MM.1S (cell line): ENCODE measurements at regions not wholly inside any gene's neighbourhood (a gene's known extent, or its start where the extent isn't known, plus 50 kb on each side); places are given as distances from the start of the nearest gene placed in this dataset.

Experiments used
- DNase-seq: peaks from one replicate; pipeline ENCODE4 v3.0.0-alpha.2; 2015
- H2AFZ ChIP-seq: fragments of 300-600 bp; sonication (generic); 2 replicates; pipeline ENCODE4 v1.6.0; 2016; ENCODE audit warnings: antibody characterized with exemption, low read length
- H3F3A ChIP-seq: fragments of 300-600 bp; sonication (generic); 2 replicates; pipeline ENCODE4 v1.6.1; 2016; ENCODE audit warnings: mild to moderate bottlenecking, antibody characterized with exemption, low read length, moderate library complexity, mixed read lengths; ENCODE audit not compliant: insufficient read depth
- H3K27ac ChIP-seq: fragments of 300-600 bp; sonication (generic); 2 replicates; pipeline ENCODE4 v1.5.1; 2016; ENCODE audit warnings: mild to moderate bottlenecking, low read length
- H3K27me3 ChIP-seq: fragments of 300-600 bp; sonication (generic); replicated peaks from 2 replicates; pipeline ENCODE4 v1.6.0; 2016; ENCODE audit warnings: low read length; ENCODE audit not compliant: insufficient read depth
- H3K36me3 ChIP-seq: fragments of 300-600 bp; sonication (generic); replicated peaks from 2 replicates; pipeline ENCODE4 v1.6.1; 2016; ENCODE audit warnings: mild to moderate bottlenecking, low read length, mixed read lengths; ENCODE audit not compliant: insufficient read depth
- H3K4me1 ChIP-seq: fragments of 300-600 bp; sonication (generic); 2 replicates; pipeline ENCODE4 v1.6.1; 2016; ENCODE audit warnings: low read length, mixed read lengths
- H3K4me2 ChIP-seq: fragments of 300-600 bp; sonication (generic); 2 replicates; pipeline ENCODE4 v1.6.0; 2016; ENCODE audit warnings: low read depth, low read length
- H3K4me3 ChIP-seq: fragments of 300-600 bp; sonication (generic); 2 replicates; pipeline ENCODE4 v1.5.1; 2016; ENCODE audit warnings: low read length, mixed read lengths
- H3K79me2 ChIP-seq: fragments of 300-600 bp; sonication (generic); 2 replicates; pipeline ENCODE4 v1.6.1; 2016; ENCODE audit warnings: mixed run types, low read length, mixed read lengths
- H3K9ac ChIP-seq: fragments of 300-600 bp; sonication (generic); 2 replicates; pipeline ENCODE4 v1.6.1; 2016; ENCODE audit warnings: low read length, mixed read lengths
- H3K9me2 ChIP-seq: fragments of 300-600 bp; sonication (generic); replicated peaks from 2 replicates; pipeline ENCODE4 v1.6.1; 2016; ENCODE audit warnings: mild to moderate bottlenecking, low read length, mixed read lengths; ENCODE audit not compliant: insufficient read depth
- H3K9me3 ChIP-seq: fragments of 300-600 bp; sonication (generic); replicated peaks from 2 replicates; pipeline ENCODE4 v1.6.1; 2016; ENCODE audit warnings: mild to moderate bottlenecking, low read length, mixed read lengths; ENCODE audit not compliant: insufficient read depth
- H4K20me1 ChIP-seq: fragments of 300-600 bp; sonication (generic); 2 replicates; pipeline ENCODE4 v1.6.1; 2016; ENCODE audit warnings: mild to moderate bottlenecking, low read length, moderate library complexity, mixed read lengths; ENCODE audit not compliant: insufficient read depth
- CTCF ChIP-seq: fragments of 300-600 bp; sonication (generic); IDR thresholded peaks from 2 replicates; pipeline ENCODE4 v1.5.1; 2016; ENCODE audit warnings: antibody characterized with exemption, low read length, mixed read lengths
- EZH2 ChIP-seq: fragments of 300-600 bp; sonication (generic); optimal IDR thresholded peaks from 2 replicates; pipeline ENCODE3; 2017; ENCODE audit warnings: low read depth, mild to moderate bottlenecking, antibody characterized with exemption, low read length, mixed read lengths
- EZH2phosphoT487 ChIP-seq: fragments of 300-600 bp; sonication (generic); IDR thresholded peaks from 2 replicates; pipeline ENCODE4 v1.6.1; 2018; ENCODE audit warnings: antibody characterized with exemption, low read length

- no peak for DNase-seq
- H3K4me3 ChIP-seq: no peak overlapping the region
- H2AFZ ChIP-seq: no peak overlapping the region
- H3K27me3 ChIP-seq: no peaks in the 10 kb centered on the region
- H3K27ac ChIP-seq: no peak overlapping the region
- no peaks in the 10 kb centered on the region for H3K4me1 ChIP-seq
- no peaks in the 10 kb centered on the region for H3K36me3 ChIP-seq
- H3K9me2 ChIP-seq: no peaks in the 10 kb centered on the region
- H3K4me2 ChIP-seq: no peak overlapping the region
- H3K9me3 ChIP-seq: no peaks in the 10 kb centered on the region
- no peak overlapping the region for H3K9ac ChIP-seq
- no peaks in the 10 kb centered on the region for H3F3A ChIP-seq
- TF ChIP-seq CTCF: no peak
- TF ChIP-seq EZH2phosphoT487: no peak
- TF ChIP-seq EZH2: no peak
- H3K79me2 ChIP-seq: no peaks in the 10 kb centered on the region
- no peaks in the 10 kb centered on the region for H4K20me1 ChIP-seq
Observed at GRCh38 chr7:125857606-125858005, 928.0 kb upstream of the POT1 start.

- no peak overlapping the region for H3K4me2 ChIP-seq
- no peaks in the 10 kb centered on the region for H3F3A ChIP-seq
- no peak overlapping the region for H3K27ac ChIP-seq
- no peak for DNase-seq
- no peak overlapping the region for H2AFZ ChIP-seq
- no peak overlapping the region for H3K9ac ChIP-seq
- no peaks in the 10 kb centered on the region for H3K4me1 ChIP-seq
- H3K9me2 ChIP-seq: no peaks in the 10 kb centered on the region
- H3K36me3 ChIP-seq: no peaks in the 10 kb centered on the region
- TF ChIP-seq EZH2phosphoT487 (no peak), CTCF (no peak), EZH2 (no peak)
- H3K9me3 ChIP-seq: no peaks in the 10 kb centered on the region
- H4K20me1 ChIP-seq: no peaks in the 10 kb centered on the region
- no peaks in the 10 kb centered on the region for H3K27me3 ChIP-seq
- H3K79me2 ChIP-seq: no peaks in the 10 kb centered on the region
- H3K4me3 ChIP-seq: no peak overlapping the region
Observed at GRCh38 chr7:125848157-125848556, 918.5 kb upstream of the POT1 start.

- Histone ChIP-seq H3K4me1 (no peaks in the 10 kb centered on the region), H3K27me3 (no peaks in the 10 kb centered on the region), H3K79me2 (no peaks in the 10 kb centered on the region), H3K36me3 (no peaks in the 10 kb centered on the region), H3K9me2 (no peaks in the 10 kb centered on the region), H3F3A (no peaks in the 10 kb centered on the region), H3K9me3 (no peaks in the 10 kb centered on the region), H3K9ac (no peak overlapping the region), H3K27ac (no peak overlapping the region), H4K20me1 (no peaks in the 10 kb centered on the region), H3K4me2 (no peak overlapping the region), H2AFZ (no peak overlapping the region), H3K4me3 (no peak overlapping the region)
- DNase-seq: no peak
- TF ChIP-seq EZH2: no peak
- no peak for TF ChIP-seq EZH2phosphoT487
- no peak for TF ChIP-seq CTCF
Observed at GRCh38 chr7:125847692-125848091, 918.1 kb upstream of the POT1 start.
